PC-3 (cell line): ENCODE measurements at regions not wholly inside any gene's neighbourhood (a gene's known extent, or its start where the extent isn't known, plus 50 kb on each side); places are given as distances from the start of the nearest gene placed in this dataset.
"Not testable (repeated sequence)": the region's sequence is repeated elsewhere in the genome, so short reads cannot be mapped to it uniquely, and the experiment has no call there.

ENCODE experiments used
- ATAC-seq: fragments of 200-7000 bp; cut with Tn5 transposase; 2 replicates; pipeline ENCODE4 v1.9.1; 2020; ENCODE audit warnings: mild to moderate bottlenecking, moderate library complexity
- BruUV-seq: library from RNA; stranded (reverse); fragments of 400-500 nt; replicated peaks from 2 replicates; lab custom pipeline; 2021; lab: Mats Ljungman, UMichigan
- CTCF ChIA-PET: fragments of 300-600 bp; sonication (Branson Sonifier 250); formaldehyde crosslinking; loops from one replicate; lab custom pipeline; 2022; ENCODE audit warnings: antibody characterized with exemption; lab: Charles Lee
- POLR2A ChIA-PET: fragments of 300-600 bp; sonication (Branson Sonifier 250); formaldehyde crosslinking; loops from one replicate; lab custom pipeline; 2022; ENCODE audit warnings: antibody characterized with exemption; ENCODE audit not compliant: unreplicated experiment; lab: Charles Lee
- DNase-seq: peaks from one replicate; pipeline ENCODE4 v3.0.0-alpha.2; 2015
- H2AFZ ChIP-seq: fragments of 300-600 bp; sonication (generic); 2 replicates; pipeline ENCODE4 v1.6.0; 2016; ENCODE audit warnings: antibody characterized with exemption, low read length
- H3F3A ChIP-seq: fragments of 300-600 bp; sonication (generic); one replicate; pipeline ENCODE4 v1.6.0; 2017; ENCODE audit warnings: antibody characterized with exemption, low read length, control low read depth, mild to moderate bottlenecking; ENCODE audit not compliant: unreplicated experiment
- H3K27ac ChIP-seq: fragments of 300-600 bp; sonication (generic); 2 replicates; pipeline ENCODE4 v1.5.1; 2016; ENCODE audit warnings: mild to moderate bottlenecking, low read length
- H3K27me3 ChIP-seq: fragments of 300-600 bp; sonication (generic); 2 replicates; pipeline ENCODE4 v1.6.1; 2016; ENCODE audit warnings: low read length, mixed read lengths
- H3K36me3 ChIP-seq: fragments of 300-600 bp; sonication (generic); 2 replicates; pipeline ENCODE4 v1.6.1; 2016; ENCODE audit warnings: low read depth, mixed run types, low read length, mixed read lengths
- H3K4me1 ChIP-seq: fragments of 300-600 bp; sonication (generic); 2 replicates; pipeline ENCODE4 v1.5.1; 2016; ENCODE audit warnings: low read length; ENCODE audit not compliant: insufficient read depth
- H3K4me2 ChIP-seq: fragments of 300-600 bp; sonication (generic); 2 replicates; pipeline ENCODE4 v1.6.0; 2016; ENCODE audit warnings: low read length
- H3K4me3 ChIP-seq: fragments of 300-600 bp; sonication (generic); 2 replicates; pipeline ENCODE4 v1.5.1; 2016; ENCODE audit warnings: mild to moderate bottlenecking, low read length, mixed read lengths
- H3K79me2 ChIP-seq: fragments of 300-600 bp; sonication (generic); 2 replicates; pipeline ENCODE4 v1.6.1; 2017; ENCODE audit warnings: low read length, mixed read lengths
- H3K9ac ChIP-seq: fragments of 300-600 bp; sonication (generic); 2 replicates; pipeline ENCODE4 v1.6.0; 2016; ENCODE audit warnings: mild to moderate bottlenecking, low read length
- H3K9me2 ChIP-seq: fragments of 300-600 bp; sonication (generic); replicated peaks from 2 replicates; pipeline ENCODE4 v1.6.1; 2016; ENCODE audit warnings: mixed run types, low read length, mixed read lengths
- H3K9me3 ChIP-seq: fragments of 300-600 bp; sonication (generic); 2 replicates; pipeline ENCODE4 v1.6.1; 2016; ENCODE audit warnings: low read length, mixed read lengths
- H4K20me1 ChIP-seq: fragments of 300-600 bp; sonication (generic); 2 replicates; pipeline ENCODE4 v1.6.1; 2016; ENCODE audit warnings: low read length, mixed read lengths
- CTCF ChIP-seq: fragments of 300-600 bp; sonication (generic); conservative IDR thresholded peaks from 2 replicates; pipeline ENCODE4 v1.5.1; 2017; ENCODE audit warnings: antibody characterized with exemption, low read depth, mild to moderate bottlenecking, low read length
- EZH2 ChIP-seq: fragments of 300-600 bp; sonication (generic); IDR thresholded peaks from one replicate; pipeline ENCODE4 v1.6.1; 2017; ENCODE audit warnings: antibody characterized with exemption, mild to moderate bottlenecking, low read length; ENCODE audit not compliant: unreplicated experiment
- EZH2phosphoT487 ChIP-seq: fragments of 300-600 bp; sonication (generic); IDR thresholded peaks from 2 replicates; pipeline ENCODE4 v1.6.1; 2018; ENCODE audit warnings: mild to moderate bottlenecking, antibody characterized with exemption, low read length, borderline replicate concordance
- intact Hi-C: fragments of 100-400 bp; cut with micrococcal nuclease; formaldehyde crosslinking; loops from 2 replicates; pipeline ENCODE4 v1.9.0; 2023

GRCh38 chr2:107721586-107721985 lies 105.1 kb upstream of the RGPD4 start:
- no TSS peak for BruUV-seq
- H3K9me3 ChIP-seq, result no peaks in the 10 kb centered on the region
- no peaks in the 10 kb centered on the region for H3F3A ChIP-seq
- H3K9me2 ChIP-seq, result no peaks in the 10 kb centered on the region
- no peak overlapping the region for H3K9ac ChIP-seq
- H4K20me1 ChIP-seq, result no peaks in the 10 kb centered on the region
- ChIA-PET POLR2A (no interaction called here), CTCF (no interaction called here)
- no peak overlapping the region for H3K4me3 ChIP-seq
- H3K4me2 ChIP-seq, result no peak overlapping the region
- H3K27me3 ChIP-seq, result peaks cover 13% of the 10 kb centered on the region
- no peaks in the 10 kb centered on the region for H3K4me1 ChIP-seq
- H3K36me3 ChIP-seq, result no peaks in the 10 kb centered on the region
- intact Hi-C loops, result no loop called here
- TF ChIP-seq CTCF (no peak), EZH2phosphoT487 (no peak), EZH2 (no peak)
- H2AFZ ChIP-seq, result no peak overlapping the region
- DNase-seq (no peak), ATAC-seq (no peak)
- H3K79me2 ChIP-seq, result no peaks in the 10 kb centered on the region
- no peak overlapping the region for H3K27ac ChIP-seq

GRCh38 chr2:107725824-107726223 lies 100.9 kb upstream of the RGPD4 start:
- BruUV-seq, H3K4me1 ChIP-seq, DNase-seq, H3K9me3 ChIP-seq, ATAC-seq, intact Hi-C loops, H3K79me2 ChIP-seq, H3F3A ChIP-seq, H3K27ac ChIP-seq, H2AFZ ChIP-seq, H4K20me1 ChIP-seq, CTCF ChIA-PET, H3K9me2 ChIP-seq, H3K4me2 ChIP-seq, H3K9ac ChIP-seq, H3K36me3 ChIP-seq, H3K4me3 ChIP-seq, POLR2A ChIA-PET, H3K27me3 ChIP-seq: not testable (repeated sequence)

- Histone ChIP-seq H3K4me3 (no peak overlapping the region), H2AFZ (no peak overlapping the region), H3K36me3 (no peaks in the 10 kb centered on the region), H3F3A (no peaks in the 10 kb centered on the region), H4K20me1 (no peaks in the 10 kb centered on the region), H3K4me2 (no peak overlapping the region), H3K9me3 (no peaks in the 10 kb centered on the region), H3K79me2 (no peaks in the 10 kb centered on the region), H3K27me3 (no peaks in the 10 kb centered on the region), H3K9ac (no peak overlapping the region), H3K9me2 (no peaks in the 10 kb centered on the region), H3K4me1 (peaks cover 9% of the 10 kb centered on the region), H3K27ac (no peak overlapping the region)
- ATAC-seq, result no peak
- BruUV-seq, result no TSS peak
- TF ChIP-seq EZH2 (no peak), EZH2phosphoT487 (no peak), CTCF (no peak)
- intact Hi-C loops, result no loop called here
- ChIA-PET POLR2A (no interaction called here), CTCF (no interaction called here)
- DNase-seq, result no peak
These were observed 99.4 kb upstream of the RGPD4 start for GRCh38 chr2:107727318-107727717.
